Tibial artery (tissue), 4 donors: ENCODE measurements at regions not wholly inside any gene's neighbourhood (a gene's known extent, or its start where the extent isn't known, plus 50 kb on each side); places are given as distances from the start of the nearest gene placed in this dataset.

Source experiments
- DNase-seq, 2 donors: peaks; one replicate each; pipeline ENCODE4 v3.0.0-alpha.2; 2019
- H3K27ac ChIP-seq, 2 donors: fragments of 200-600 bp; sonication (generic) in 1 of 2; 1 replicate in 1 of 2; 2 replicates in 1 of 2; pipeline ENCODE4 v1.5.1; 2018 to 2019; ENCODE audit warnings: mild to moderate bottlenecking in 1 of 2
- H3K27me3 ChIP-seq, 2 donors: fragments of 200-600 bp; sonication (generic) in 1 of 2; one replicate each; pipeline versions ENCODE4 v1.5.1 to v1.6.0; 2016 to 2019
- H3K36me3 ChIP-seq, 3 donors: fragments of 200-600 bp; sonication (generic) in 2 of 3; one replicate each; pipeline ENCODE4 v1.5.1; 2016 to 2019; ENCODE audit warnings: mild to moderate bottlenecking in 2 of 3
- H3K4me1 ChIP-seq, 4 donors: fragments of 200-600 bp; sonication (generic) in 2 of 4; 1 replicate in 3 of 4; 2 replicates in 1 of 4; pipeline ENCODE4 v1.5.1; 2016 to 2019
- H3K4me3 ChIP-seq, 2 donors: fragments of 200-600 bp; sonication (generic) in 1 of 2; 1 replicate in 1 of 2; 2 replicates in 1 of 2; pipeline ENCODE4 v1.5.1; 2018 to 2019; ENCODE audit warnings: mild to moderate bottlenecking in 2 of 2
- H3K9me3 ChIP-seq, 3 donors: fragments of 200-600 bp; sonication (generic) in 1 of 3; one replicate each; pipeline ENCODE4 v1.5.1; 2016 to 2019
- intact Hi-C: fragments of 100-400 bp; cut with DNase I; formaldehyde crosslinking; loops from one replicate; pipeline ENCODE4 v1.15.0; 2023; ENCODE audit warnings: low total_unique reads
- TF ChIP-seq, protein P1 (sequence below), 2 experiments: fragments of 200-600 bp in 1 of 2; fragments of 450-650 bp in 1 of 2; IDR thresholded peaks; one replicate each; pipeline ENCODE4 v1.5.1; 2017 to 2019; ENCODE audit warnings: antibody characterized with exemption in 2 of 2, mild to moderate bottlenecking in 1 of 2, moderate library complexity in 1 of 2

DNA sequence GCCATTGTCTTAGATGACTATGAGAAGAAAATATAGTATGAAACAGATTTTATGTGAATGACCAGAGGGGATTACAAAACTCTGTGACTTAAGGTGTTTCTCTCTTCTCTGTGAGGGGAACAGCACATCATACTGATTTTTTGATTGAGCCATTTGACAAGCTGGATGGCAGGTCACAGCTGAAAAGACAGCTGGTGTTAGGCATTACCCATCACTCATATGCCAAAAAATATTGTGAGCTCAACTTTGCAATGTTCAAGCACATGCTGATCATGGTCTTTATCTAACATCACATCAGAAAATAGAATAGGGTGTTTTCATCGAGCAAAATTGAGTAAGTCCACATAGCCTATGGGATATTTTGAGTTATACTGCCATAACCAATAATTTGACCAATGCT, 86.7 kb upstream of the TECRL start:
- DNase-seq: no peak
- H3K27ac ChIP-seq: no peak overlapping the region
- H3K9me3 ChIP-seq: no peaks in the 10 kb centered on the region
- TF ChIP-seq, protein P1, sequence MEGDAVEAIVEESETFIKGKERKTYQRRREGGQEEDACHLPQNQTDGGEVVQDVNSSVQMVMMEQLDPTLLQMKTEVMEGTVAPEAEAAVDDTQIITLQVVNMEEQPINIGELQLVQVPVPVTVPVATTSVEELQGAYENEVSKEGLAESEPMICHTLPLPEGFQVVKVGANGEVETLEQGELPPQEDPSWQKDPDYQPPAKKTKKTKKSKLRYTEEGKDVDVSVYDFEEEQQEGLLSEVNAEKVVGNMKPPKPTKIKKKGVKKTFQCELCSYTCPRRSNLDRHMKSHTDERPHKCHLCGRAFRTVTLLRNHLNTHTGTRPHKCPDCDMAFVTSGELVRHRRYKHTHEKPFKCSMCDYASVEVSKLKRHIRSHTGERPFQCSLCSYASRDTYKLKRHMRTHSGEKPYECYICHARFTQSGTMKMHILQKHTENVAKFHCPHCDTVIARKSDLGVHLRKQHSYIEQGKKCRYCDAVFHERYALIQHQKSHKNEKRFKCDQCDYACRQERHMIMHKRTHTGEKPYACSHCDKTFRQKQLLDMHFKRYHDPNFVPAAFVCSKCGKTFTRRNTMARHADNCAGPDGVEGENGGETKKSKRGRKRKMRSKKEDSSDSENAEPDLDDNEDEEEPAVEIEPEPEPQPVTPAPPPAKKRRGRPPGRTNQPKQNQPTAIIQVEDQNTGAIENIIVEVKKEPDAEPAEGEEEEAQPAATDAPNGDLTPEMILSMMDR (IDR thresholded peaks at IDR 0.05): no peak
- H3K27me3 ChIP-seq: no peaks in the 10 kb centered on the region
- no peak overlapping the region for H3K4me3 ChIP-seq
- H3K4me1 ChIP-seq: no peaks in the 10 kb centered on the region
- no peaks in the 10 kb centered on the region for H3K36me3 ChIP-seq
- intact Hi-C loops: no loop called here

DNA sequence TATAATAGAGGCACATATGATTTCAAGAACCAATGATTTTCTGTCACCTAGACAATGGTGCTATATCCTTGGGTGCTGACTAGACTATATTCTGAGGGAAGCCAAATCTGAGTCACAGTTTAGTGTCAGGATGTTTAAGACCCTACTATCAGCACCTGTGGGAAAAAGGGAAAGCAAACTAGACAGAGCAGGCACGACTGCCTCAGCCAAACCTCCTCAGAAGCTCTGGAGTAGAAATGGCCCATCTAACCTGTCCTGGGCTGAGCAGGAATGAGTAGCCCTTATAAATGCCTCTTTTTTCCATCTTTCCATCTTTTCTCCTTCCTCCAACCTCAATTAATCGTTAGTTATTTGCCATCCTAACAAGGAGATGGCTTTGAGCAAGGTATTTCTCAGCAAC, 80.4 kb upstream of the TECRL start:
- Histone ChIP-seq H3K4me1 (no peaks in the 10 kb centered on the region), H3K36me3 (no peaks in the 10 kb centered on the region), H3K27ac (no peak overlapping the region), H3K4me3 (no peak overlapping the region), H3K9me3 (no peaks in the 10 kb centered on the region), H3K27me3 (no peaks in the 10 kb centered on the region)
- TF ChIP-seq, protein P1 (IDR thresholded peaks at IDR 0.05): no peak
- intact Hi-C loops: no loop called here
- no peak for DNase-seq

DNA sequence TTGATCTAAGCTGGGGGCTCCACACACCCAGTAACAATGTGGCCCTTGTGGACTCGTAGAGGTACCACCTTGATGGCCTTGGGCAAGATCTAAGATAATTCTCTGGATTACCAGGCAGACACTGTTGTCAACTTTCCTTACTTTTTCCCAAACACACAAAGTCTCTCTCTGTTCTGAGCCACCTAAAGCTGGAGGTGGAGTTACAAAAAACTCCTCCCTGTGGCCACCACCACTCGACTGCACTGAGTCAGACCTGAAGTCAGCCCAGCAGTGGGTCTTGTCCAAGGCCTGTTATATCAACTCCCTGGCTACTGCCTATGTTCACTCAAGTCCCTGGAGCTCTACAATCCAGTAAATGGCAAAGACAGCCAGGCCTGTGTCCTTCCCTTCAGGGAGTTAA, 70.1 kb upstream of the TECRL start:
- no peaks in the 10 kb centered on the region for H3K36me3 ChIP-seq
- TF ChIP-seq, protein P1 (IDR thresholded peaks at IDR 0.05): no peak
- no peaks in the 10 kb centered on the region for H3K4me1 ChIP-seq
- no peak for DNase-seq
- no peak overlapping the region for H3K27ac ChIP-seq
- H3K4me3 ChIP-seq: no peak overlapping the region
- intact Hi-C loops: no loop called here
- H3K27me3 ChIP-seq: no peaks in the 10 kb centered on the region
- peaks cover 0 to 4% (median 0%) of the 10 kb centered on the region in 3 donors for H3K9me3 ChIP-seq

DNA sequence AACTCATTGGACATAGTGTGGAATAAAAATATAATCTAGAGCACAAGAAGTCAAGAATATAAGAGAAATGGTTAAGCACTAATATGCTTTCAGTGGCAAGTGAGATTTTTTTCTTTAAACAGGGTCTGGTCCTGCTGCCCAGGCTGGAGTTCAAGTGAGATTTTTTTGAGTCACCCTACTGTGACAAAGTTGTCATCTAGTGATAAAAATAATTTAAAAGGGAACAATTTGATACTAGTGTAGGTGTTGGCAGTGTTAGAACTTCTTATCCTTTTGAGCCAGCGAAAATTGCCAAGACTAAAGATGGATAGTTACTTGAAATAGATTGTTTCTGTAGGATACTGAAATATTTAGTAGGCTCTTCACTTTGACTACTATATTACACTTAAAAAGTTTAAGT, 67.9 kb upstream of the TECRL start:
- Histone ChIP-seq H3K9me3 (peaks cover 0 to 4% (median 0%) of the 10 kb centered on the region in 3 donors), H3K27ac (no peak overlapping the region), H3K4me3 (no peak overlapping the region), H3K27me3 (no peaks in the 10 kb centered on the region), H3K36me3 (no peaks in the 10 kb centered on the region), H3K4me1 (no peaks in the 10 kb centered on the region)
- TF ChIP-seq, protein P1 (IDR thresholded peaks at IDR 0.05): no peak
- intact Hi-C loops: no loop called here
- no peak for DNase-seq

DNA sequence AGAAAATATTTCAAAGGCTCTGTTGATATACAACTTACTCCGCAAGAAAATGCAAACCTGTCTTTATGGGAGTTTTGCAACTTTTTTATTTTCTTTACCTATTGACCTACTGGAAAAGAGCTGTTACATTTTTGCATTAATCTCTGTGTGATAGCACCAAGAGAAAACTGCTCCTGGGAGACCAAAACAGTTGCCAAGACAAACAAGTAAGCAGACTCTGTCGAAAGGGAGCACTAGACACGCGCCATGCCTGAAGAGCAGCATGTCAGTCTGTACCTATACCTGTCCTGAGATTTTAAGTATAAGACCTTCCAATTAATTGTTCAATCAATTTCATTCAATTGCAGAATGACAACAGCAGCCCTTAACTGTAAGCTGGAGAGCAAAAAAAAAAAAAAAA, 56.0 kb upstream of the TECRL start:
- intact Hi-C loops: no loop called here
- Histone ChIP-seq H3K36me3 (no peaks in the 10 kb centered on the region), H3K4me3 (no peak overlapping the region), H3K4me1 (no peaks in the 10 kb centered on the region), H3K9me3 (no peaks in the 10 kb centered on the region), H3K27ac (no peak overlapping the region), H3K27me3 (no peaks in the 10 kb centered on the region)
- TF ChIP-seq, protein P1 (IDR thresholded peaks at IDR 0.05): no peak
- DNase-seq: no peak

DNA sequence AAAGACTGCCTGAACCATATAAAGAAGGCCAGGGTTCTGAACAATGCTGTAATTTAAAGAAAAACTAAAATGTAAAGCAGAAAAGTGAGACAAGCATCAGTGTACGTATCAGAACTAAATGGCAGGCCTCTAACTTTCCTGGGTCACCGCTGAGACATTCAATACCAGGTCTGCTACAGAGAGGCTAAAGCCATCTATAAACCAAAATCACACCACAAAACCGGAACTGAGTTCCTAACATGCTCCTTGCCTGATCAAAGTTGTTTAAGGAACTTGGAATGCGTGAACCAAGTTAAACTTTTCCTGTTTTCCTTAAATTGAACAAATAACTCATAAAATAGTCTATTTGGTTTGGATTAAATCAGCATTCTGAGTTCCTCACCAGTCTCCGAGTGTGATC, 55.3 kb upstream of the TECRL start:
- DNase-seq: no peak
- TF ChIP-seq, protein P1 (IDR thresholded peaks at IDR 0.05): no peak
- no peaks in the 10 kb centered on the region for H3K9me3 ChIP-seq
- no peak overlapping the region for H3K4me3 ChIP-seq
- H3K36me3 ChIP-seq: no peaks in the 10 kb centered on the region
- intact Hi-C loops: no loop called here
- H3K27ac ChIP-seq: no peak overlapping the region
- H3K4me1 ChIP-seq: no peaks in the 10 kb centered on the region
- no peaks in the 10 kb centered on the region for H3K27me3 ChIP-seq
